ENCODE measurements at regions not wholly inside any gene's neighbourhood (a gene's known extent, or its start where the extent isn't known, plus 50 kb on each side); places are given as distances from the start of the nearest gene placed in this dataset.

DNA sequence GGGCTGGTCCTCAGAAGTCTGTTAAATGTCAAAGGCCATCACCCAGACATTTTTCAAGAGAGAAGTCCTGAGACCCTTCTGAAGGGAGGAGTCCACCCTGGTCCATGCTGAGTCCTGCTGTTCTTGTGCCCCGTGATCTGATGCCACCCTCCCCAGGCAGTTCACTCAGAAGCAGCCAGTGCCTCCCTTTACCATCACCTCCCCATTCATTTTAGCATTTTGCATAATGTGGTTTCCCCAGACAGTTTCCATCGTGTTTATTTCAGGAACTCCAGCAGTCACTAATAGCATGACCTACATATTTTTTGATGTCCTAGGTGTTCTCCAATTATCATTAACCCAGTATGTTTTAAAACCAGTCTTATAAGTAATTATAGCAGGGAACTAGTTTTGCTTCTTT is 353.0 kb upstream of the CDH5 start:
- no peaks in the 10 kb centered on the region for H3K4me1 ChIP-seq (ENCODE audit: control insufficient read depth in 2 of 2, insufficient read depth in 2 of 2, low read length in 2 of 2)
- no peak overlapping the region for H3K27ac ChIP-seq (ENCODE audit: low read depth, low read length)
- intact Hi-C loops (cut with micrococcal nuclease), result no loop called here
- H3K27ac Mint-ChIP-seq, result no peak overlapping the region
- CTCF ChIA-PET, result no interaction called here
- H3K36me3 ChIP-seq (ENCODE audit: control insufficient read depth in 2 of 3, insufficient read depth in 3 of 3, low read length in 3 of 3), result no peaks in the 10 kb centered on the region
- H3K27me3 Mint-ChIP-seq, result peaks cover 0 to 33% (median 15%) of the 10 kb centered on the region in 5 donors
- ATAC-seq, result no peak
- POLR2A ChIA-PET, result no interaction called here
- no peaks in the 10 kb centered on the region for H3K4me1 Mint-ChIP-seq
- DNase-seq, result no peak
- H3K9me3 ChIP-seq (ENCODE audit: control insufficient read depth in 2 of 3, low read length in 3 of 3), result no peaks in the 10 kb centered on the region
- no peak overlapping the region for H3K4me3 Mint-ChIP-seq
- peaks cover 0 to 13% (median 2%) of the 10 kb centered on the region in 11 donors for H3K9me3 Mint-ChIP-seq
- H3K27me3 ChIP-seq (ENCODE audit: control insufficient read depth in 2 of 2, insufficient read depth in 2 of 2, low read length in 2 of 2), result no peaks in the 10 kb centered on the region
- no peaks in the 10 kb centered on the region for H3K36me3 Mint-ChIP-seq
- H3K4me3 ChIP-seq (ENCODE audit: low read length), result no peak overlapping the region

DNA sequence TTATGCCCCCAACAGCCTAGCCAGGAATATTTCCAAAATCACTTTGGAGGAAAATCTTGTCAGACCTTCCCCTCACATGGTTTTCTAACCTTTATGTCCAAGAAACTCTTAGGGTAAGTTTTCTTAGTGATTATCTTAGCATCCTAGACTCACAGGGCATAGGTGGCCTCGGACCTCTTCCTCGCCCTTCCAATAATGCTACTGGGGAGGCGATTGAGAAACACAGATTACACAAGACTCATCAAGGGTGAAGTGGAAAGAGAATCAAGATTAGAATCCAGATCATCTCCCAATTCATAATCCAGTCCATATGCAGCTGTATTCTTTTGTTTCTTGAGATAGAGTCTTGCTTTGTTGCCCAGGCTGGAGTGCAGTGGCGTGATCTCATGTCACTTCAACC is 358.4 kb upstream of the CDH5 start:
- POLR2A ChIA-PET, result no interaction called here
- H3K27me3 ChIP-seq (ENCODE audit: control insufficient read depth in 2 of 2, insufficient read depth in 2 of 2, low read length in 2 of 2), result no peaks in the 10 kb centered on the region
- H3K36me3 ChIP-seq (ENCODE audit: control insufficient read depth in 2 of 3, insufficient read depth in 3 of 3, low read length in 3 of 3), result no peaks in the 10 kb centered on the region
- H3K4me1 ChIP-seq (ENCODE audit: control insufficient read depth in 2 of 2, insufficient read depth in 2 of 2, low read length in 2 of 2), result no peaks in the 10 kb centered on the region
- ATAC-seq (no peak), DNase-seq (no peak)
- Mint-ChIP-seq H3K27me3 (peaks cover 0 to 18% (median 3%) of the 10 kb centered on the region in 5 donors), H3K9me3 (peaks cover 0 to 13% (median 0%) of the 10 kb centered on the region in 11 donors), H3K36me3 (no peaks in the 10 kb centered on the region), H3K27ac (no peak overlapping the region), H3K4me1 (peaks cover 0 to 1% (median 0%) of the 10 kb centered on the region in 7 donors), H3K4me3 (no peak overlapping the region)
- no peak overlapping the region for H3K27ac ChIP-seq (ENCODE audit: low read depth, low read length)
- intact Hi-C loops (cut with micrococcal nuclease), result no loop called here
- H3K4me3 ChIP-seq (ENCODE audit: low read length), result no peak overlapping the region
- CTCF ChIA-PET, result no interaction called here
- no peaks in the 10 kb centered on the region for H3K9me3 ChIP-seq (ENCODE audit: control insufficient read depth in 2 of 3, low read length in 3 of 3)

DNA sequence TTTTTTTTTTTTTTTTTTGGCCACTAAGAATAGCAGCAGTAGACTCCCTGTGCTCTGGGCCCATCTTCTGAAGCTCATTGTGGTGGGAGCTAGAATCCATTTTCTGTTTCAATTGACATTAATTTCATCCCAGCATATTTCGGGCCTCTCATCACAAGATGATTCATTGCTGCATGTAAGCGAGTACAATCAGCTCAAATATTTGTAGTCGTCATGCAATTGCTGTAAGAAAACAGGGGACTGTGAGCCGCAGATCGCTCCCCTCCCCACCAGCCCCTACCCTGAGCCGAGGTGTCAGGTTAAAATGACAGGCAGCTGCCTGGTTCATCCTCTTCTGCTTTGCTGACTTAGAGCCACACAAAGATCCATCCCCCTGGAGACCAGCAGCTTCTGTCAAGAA is 358.8 kb upstream of the CDH5 start:
- H3K4me3 ChIP-seq (ENCODE audit: low read length), result no peak overlapping the region
- H3K36me3 ChIP-seq (ENCODE audit: control insufficient read depth in 2 of 3, insufficient read depth in 3 of 3, low read length in 3 of 3), result no peaks in the 10 kb centered on the region
- H3K4me3 Mint-ChIP-seq, result no peak overlapping the region
- H3K4me1 ChIP-seq (ENCODE audit: control insufficient read depth in 2 of 2, insufficient read depth in 2 of 2, low read length in 2 of 2), result no peaks in the 10 kb centered on the region
- H3K27me3 ChIP-seq (ENCODE audit: control insufficient read depth in 2 of 2, insufficient read depth in 2 of 2, low read length in 2 of 2), result no peaks in the 10 kb centered on the region
- no peak for DNase-seq
- H3K27ac Mint-ChIP-seq, result no peak overlapping the region
- H3K27me3 Mint-ChIP-seq, result peaks cover 0 to 18% (median 3%) of the 10 kb centered on the region in 5 donors
- peaks cover 0 to 13% (median 0%) of the 10 kb centered on the region in 11 donors for H3K9me3 Mint-ChIP-seq
- H3K27ac ChIP-seq (ENCODE audit: low read depth, low read length), result no peak overlapping the region
- ChIA-PET CTCF (no interaction called here), POLR2A (no interaction called here)
- H3K9me3 ChIP-seq (ENCODE audit: control insufficient read depth in 2 of 3, low read length in 3 of 3), result no peaks in the 10 kb centered on the region
- peaks cover 0 to 1% (median 0%) of the 10 kb centered on the region in 7 donors for H3K4me1 Mint-ChIP-seq
- no peak for ATAC-seq
- intact Hi-C loops (cut with micrococcal nuclease), result no loop called here
- H3K36me3 Mint-ChIP-seq, result no peaks in the 10 kb centered on the region

DNA sequence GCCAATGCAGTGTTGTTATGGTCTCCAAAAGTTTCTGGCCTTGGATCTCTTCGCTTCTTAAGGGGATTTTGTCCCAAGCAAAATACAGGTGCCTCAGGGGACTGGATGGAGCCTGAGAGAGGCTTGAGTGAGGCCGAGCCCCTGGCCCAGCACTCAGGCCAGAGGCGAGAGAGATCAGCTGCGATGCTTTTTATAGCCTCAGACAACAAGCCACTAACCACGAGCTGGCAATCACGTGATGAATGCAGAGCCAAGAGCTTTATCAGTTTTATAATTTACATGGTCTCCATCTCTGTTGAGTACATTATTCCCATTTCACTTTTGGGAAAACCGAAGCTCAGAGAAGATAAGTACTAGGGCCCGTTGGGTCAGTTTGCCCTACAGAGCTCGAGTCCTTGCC is 360.0 kb upstream of the CDH5 start:
- Mint-ChIP-seq H3K4me3 (no peak overlapping the region), H3K9me3 (peaks cover 0 to 10% (median 0%) of the 10 kb centered on the region in 11 donors), H3K27ac (no peak overlapping the region), H3K36me3 (no peaks in the 10 kb centered on the region), H3K27me3 (peaks cover 0 to 12% (median 3%) of the 10 kb centered on the region in 5 donors), H3K4me1 (peaks cover 0 to 1% (median 0%) of the 10 kb centered on the region in 7 donors)
- POLR2A ChIA-PET, result no interaction called here
- Histone ChIP-seq H3K27ac (ENCODE audit: low read depth, low read length) (no peak overlapping the region), H3K9me3 (ENCODE audit: control insufficient read depth in 2 of 3, low read length in 3 of 3) (no peaks in the 10 kb centered on the region), H3K36me3 (ENCODE audit: control insufficient read depth in 2 of 3, insufficient read depth in 3 of 3, low read length in 3 of 3) (no peaks in the 10 kb centered on the region), H3K4me3 (ENCODE audit: low read length) (no peak overlapping the region), H3K27me3 (ENCODE audit: control insufficient read depth in 2 of 2, insufficient read depth in 2 of 2, low read length in 2 of 2) (no peaks in the 10 kb centered on the region), H3K4me1 (ENCODE audit: control insufficient read depth in 2 of 2, insufficient read depth in 2 of 2, low read length in 2 of 2) (no peaks in the 10 kb centered on the region)
- CTCF ChIA-PET, result no interaction called here
- ATAC-seq, result no peak
- intact Hi-C loops (cut with micrococcal nuclease), result no loop called here
- DNase-seq, result no peak

DNA sequence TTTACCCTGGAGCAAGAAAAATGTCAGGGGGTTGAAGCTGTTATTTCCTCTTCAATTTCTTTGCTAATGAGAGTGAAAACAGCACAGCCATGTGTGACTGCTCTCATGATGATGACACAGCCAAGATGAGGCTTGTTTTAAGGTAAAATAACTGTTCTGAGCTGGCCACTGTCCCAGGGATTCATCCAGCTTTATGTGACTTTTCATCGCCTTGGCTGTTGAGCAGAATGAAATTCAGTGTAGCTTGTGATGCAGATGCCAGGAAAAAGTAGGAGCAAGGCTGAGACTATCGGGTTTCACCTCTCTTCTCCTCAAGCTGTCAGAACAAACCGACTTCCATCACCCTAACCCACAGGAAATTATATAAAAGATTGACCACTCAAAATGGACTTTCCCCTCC is 361.8 kb upstream of the CDH5 start:
- Histone ChIP-seq H3K36me3 (ENCODE audit: control insufficient read depth in 2 of 3, insufficient read depth in 3 of 3, low read length in 3 of 3) (no peaks in the 10 kb centered on the region), H3K27me3 (ENCODE audit: control insufficient read depth in 2 of 2, insufficient read depth in 2 of 2, low read length in 2 of 2) (no peaks in the 10 kb centered on the region), H3K27ac (ENCODE audit: low read depth, low read length) (no peak overlapping the region), H3K9me3 (ENCODE audit: control insufficient read depth in 2 of 3, low read length in 3 of 3) (no peaks in the 10 kb centered on the region), H3K4me1 (ENCODE audit: control insufficient read depth in 2 of 2, insufficient read depth in 2 of 2, low read length in 2 of 2) (no peaks in the 10 kb centered on the region), H3K4me3 (ENCODE audit: low read length) (no peak overlapping the region)
- ChIA-PET POLR2A (no interaction called here), CTCF (no interaction called here)
- intact Hi-C loops (cut with micrococcal nuclease), result no loop called here
- Mint-ChIP-seq H3K4me3 (no peak overlapping the region), H3K27me3 (peaks cover 0 to 13% (median 7%) of the 10 kb centered on the region in 5 donors), H3K4me1 (peaks cover 0 to 1% (median 0%) of the 10 kb centered on the region in 7 donors), H3K9me3 (peaks cover 0 to 11% (median 0%) of the 10 kb centered on the region in 11 donors), H3K27ac (no peak overlapping the region), H3K36me3 (no peaks in the 10 kb centered on the region)
- no peak for DNase-seq
- ATAC-seq, result no peak

DNA sequence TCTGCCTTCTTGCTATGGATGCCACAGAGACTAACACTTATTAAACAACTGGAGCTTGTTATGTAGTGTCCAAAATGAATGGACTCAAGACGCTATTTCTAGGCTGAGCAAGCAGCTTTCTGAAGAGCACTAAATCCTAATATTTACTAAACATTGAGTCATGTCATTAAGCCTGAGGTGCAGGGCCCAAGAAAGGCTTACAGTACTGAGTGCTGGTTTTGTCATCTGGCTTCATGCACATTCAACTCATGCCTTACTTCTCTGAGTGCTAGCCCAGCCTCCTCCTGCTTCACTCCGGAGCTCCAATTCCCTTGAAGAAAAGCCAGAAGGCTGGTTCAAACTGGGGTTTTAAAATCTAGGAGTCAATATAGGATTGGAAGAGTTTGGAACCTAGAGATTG is 363.3 kb upstream of the CDH5 start:
- no peak for ATAC-seq
- Mint-ChIP-seq H3K27ac (no peak overlapping the region), H3K9me3 (peaks cover 0 to 7% (median 0%) of the 10 kb centered on the region in 11 donors), H3K36me3 (no peaks in the 10 kb centered on the region), H3K4me3 (no peak overlapping the region), H3K27me3 (peaks cover 0 to 17% (median 14%) of the 10 kb centered on the region in 5 donors), H3K4me1 (peaks cover 0 to 1% (median 0%) of the 10 kb centered on the region in 7 donors)
- H3K4me1 ChIP-seq (ENCODE audit: control insufficient read depth in 2 of 2, insufficient read depth in 2 of 2, low read length in 2 of 2), result no peaks in the 10 kb centered on the region
- ChIA-PET POLR2A (no interaction called here), CTCF (no interaction called here)
- H3K27me3 ChIP-seq (ENCODE audit: control insufficient read depth in 2 of 2, insufficient read depth in 2 of 2, low read length in 2 of 2), result no peaks in the 10 kb centered on the region
- no peak overlapping the region for H3K4me3 ChIP-seq (ENCODE audit: low read length)
- H3K36me3 ChIP-seq (ENCODE audit: control insufficient read depth in 2 of 3, insufficient read depth in 3 of 3, low read length in 3 of 3), result no peaks in the 10 kb centered on the region
- H3K27ac ChIP-seq (ENCODE audit: low read depth, low read length), result no peak overlapping the region
- no peak for DNase-seq
- H3K9me3 ChIP-seq (ENCODE audit: control insufficient read depth in 2 of 3, low read length in 3 of 3), result no peaks in the 10 kb centered on the region
- intact Hi-C loops (cut with micrococcal nuclease), result no loop called here

DNA sequence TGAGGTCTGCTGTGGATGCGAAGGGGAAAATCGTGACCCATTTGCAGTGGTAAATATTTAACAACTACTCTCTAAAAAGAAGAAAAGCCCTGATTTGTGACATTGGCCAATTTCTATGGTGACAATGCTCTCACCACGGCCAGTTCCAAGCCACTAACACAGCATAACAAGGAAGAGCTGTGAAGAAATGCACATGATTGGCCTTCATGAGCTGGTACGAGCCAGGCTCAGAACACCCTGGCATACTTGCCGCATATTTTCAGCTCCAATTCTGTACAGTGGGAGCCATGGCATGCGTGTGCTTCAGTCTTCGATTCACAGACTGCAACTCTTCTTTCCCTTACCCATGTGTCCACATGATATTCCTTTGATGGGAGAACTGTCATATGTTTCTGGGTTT is 363.9 kb upstream of the CDH5 start:
- no peak overlapping the region for H3K27ac ChIP-seq (ENCODE audit: low read depth, low read length)
- H3K4me3 ChIP-seq (ENCODE audit: low read length), result no peak overlapping the region
- Mint-ChIP-seq H3K36me3 (no peaks in the 10 kb centered on the region), H3K27me3 (peaks cover 0 to 23% (median 19%) of the 10 kb centered on the region in 5 donors), H3K4me3 (no peak overlapping the region), H3K4me1 (peaks cover 0 to 1% (median 0%) of the 10 kb centered on the region in 7 donors), H3K27ac (no peak overlapping the region), H3K9me3 (peaks cover 0 to 7% (median 0%) of the 10 kb centered on the region in 11 donors)
- intact Hi-C loops (cut with micrococcal nuclease), result no loop called here
- H3K27me3 ChIP-seq (ENCODE audit: control insufficient read depth in 2 of 2, insufficient read depth in 2 of 2, low read length in 2 of 2), result no peaks in the 10 kb centered on the region
- H3K36me3 ChIP-seq (ENCODE audit: control insufficient read depth in 2 of 3, insufficient read depth in 3 of 3, low read length in 3 of 3), result no peaks in the 10 kb centered on the region
- DNase-seq (no peak), ATAC-seq (no peak)
- H3K9me3 ChIP-seq (ENCODE audit: control insufficient read depth in 2 of 3, low read length in 3 of 3), result no peaks in the 10 kb centered on the region
- ChIA-PET POLR2A (no interaction called here), CTCF (no interaction called here)
- H3K4me1 ChIP-seq (ENCODE audit: control insufficient read depth in 2 of 2, insufficient read depth in 2 of 2, low read length in 2 of 2), result no peaks in the 10 kb centered on the region

All from naive thymus-derived CD4-positive, alpha-beta T cell (primary cell).